Activated CD8-positive, alpha-beta memory T cell treated with anti-CD3 and anti-CD28 coated beads for 36 hours (primary cell): ENCODE measurements at regions not wholly inside any gene's neighbourhood (a gene's known extent, or its start where the extent isn't known, plus 50 kb on each side); places are given as distances from the start of the nearest gene placed in this dataset.

Experiments used
- CTCF ChIA-PET: fragments of 350-600 bp; sonication (Branson Sonifier 250); formaldehyde crosslinking; loops from one replicate; lab custom pipeline; 2021; ENCODE audit warnings: antibody characterized with exemption; lab: Charles Lee
- POLR2A ChIA-PET: fragments of 350-600 bp; sonication (Branson Sonifier 250); formaldehyde crosslinking; loops from one replicate; lab custom pipeline; 2021; ENCODE audit warnings: antibody characterized with exemption; lab: Charles Lee

DNA sequence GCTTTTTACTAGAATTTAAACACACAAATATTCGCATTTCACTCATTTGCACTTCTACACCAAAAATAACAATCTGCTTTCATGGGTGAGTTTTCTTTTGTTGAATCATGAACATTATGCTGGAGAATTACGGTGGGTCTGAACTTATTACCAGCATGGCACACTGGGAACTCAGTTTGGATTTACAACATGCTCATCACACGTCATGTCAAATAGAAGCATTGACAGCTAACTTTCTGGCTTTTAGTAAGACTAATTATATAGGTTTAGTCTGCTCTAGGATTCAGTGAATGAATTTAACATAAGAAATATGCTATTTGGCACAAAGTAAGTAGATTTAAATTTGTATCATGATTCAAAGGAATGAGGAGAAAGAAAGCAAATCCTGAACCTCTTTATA lies 290.4 kb downstream of the TMEM167A start:
- ChIA-PET POLR2A (no interaction called here), CTCF (no interaction called here)

DNA sequence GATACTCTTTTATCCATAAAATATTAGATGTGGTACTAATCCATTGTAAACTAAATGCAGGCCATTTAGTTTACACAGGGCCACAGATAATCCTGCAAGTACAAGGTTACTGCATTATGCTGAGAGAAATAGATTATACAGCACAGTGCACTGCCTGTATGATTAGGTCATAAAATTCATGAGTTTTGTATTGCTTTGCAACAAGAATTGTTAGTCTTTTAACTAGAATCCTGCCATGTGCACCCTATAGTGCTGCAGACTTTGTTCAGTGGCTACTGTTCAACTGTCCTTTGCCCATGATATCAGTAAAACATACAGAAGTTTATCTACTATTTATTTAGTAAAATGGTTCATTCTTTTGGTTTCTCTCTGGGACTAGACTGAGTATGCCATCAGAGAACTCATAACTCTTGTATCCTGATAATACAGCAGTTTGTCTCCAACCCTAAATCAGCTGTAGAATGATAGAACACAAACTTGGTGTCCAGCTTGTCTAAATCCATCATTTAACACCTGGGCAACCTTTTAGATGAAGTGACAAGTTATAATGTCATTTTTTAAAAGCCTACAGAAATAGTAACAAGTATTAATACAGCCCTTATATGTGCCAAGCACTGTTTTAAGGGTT lies 291.2 kb downstream of the TMEM167A start:
- POLR2A ChIA-PET = no interaction called here
- CTCF ChIA-PET = no interaction called here

DNA sequence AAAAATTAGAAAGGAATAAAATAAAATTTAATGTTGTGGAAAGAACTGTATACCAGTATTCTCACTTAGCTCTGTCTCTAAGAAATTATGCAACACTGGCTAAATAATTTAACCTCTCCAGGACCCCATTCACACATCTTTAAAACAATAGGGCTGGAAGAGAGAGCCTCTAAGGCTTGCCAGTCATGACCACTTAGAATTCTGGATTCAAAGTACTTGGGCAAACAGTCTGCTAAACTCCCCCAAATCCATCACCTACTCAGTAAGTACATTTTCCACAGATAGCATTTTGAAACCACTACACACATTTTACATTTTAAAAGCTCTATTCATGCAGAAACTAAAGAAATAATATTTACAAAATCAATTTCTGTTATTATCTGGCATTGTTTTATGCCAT lies 291.7 kb downstream of the TMEM167A start:
- CTCF ChIA-PET = no interaction called here

DNA sequence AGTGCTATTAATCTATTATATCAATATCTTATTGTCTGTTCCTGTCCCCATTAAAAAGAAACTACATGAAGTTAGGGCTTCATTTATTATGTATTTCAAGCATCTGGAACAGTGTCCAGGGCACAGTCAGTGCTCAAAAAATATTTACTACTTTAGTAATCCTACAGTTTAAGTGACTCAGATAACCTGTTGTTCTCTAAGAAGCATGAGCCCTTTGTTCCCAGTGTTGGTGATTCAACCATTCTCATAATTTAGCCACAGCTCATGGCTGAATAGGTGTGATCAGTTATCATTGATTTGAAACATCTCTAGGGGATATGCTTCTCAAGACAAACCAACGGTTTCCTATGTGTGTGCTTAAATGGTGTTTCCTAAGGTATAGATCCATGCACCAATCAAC lies 292.7 kb downstream of the TMEM167A start:
- POLR2A ChIA-PET = no interaction called here

More for the DNA sequence above, 291.7 kb downstream of the TMEM167A start:
- POLR2A ChIA-PET = no interaction called here

DNA sequence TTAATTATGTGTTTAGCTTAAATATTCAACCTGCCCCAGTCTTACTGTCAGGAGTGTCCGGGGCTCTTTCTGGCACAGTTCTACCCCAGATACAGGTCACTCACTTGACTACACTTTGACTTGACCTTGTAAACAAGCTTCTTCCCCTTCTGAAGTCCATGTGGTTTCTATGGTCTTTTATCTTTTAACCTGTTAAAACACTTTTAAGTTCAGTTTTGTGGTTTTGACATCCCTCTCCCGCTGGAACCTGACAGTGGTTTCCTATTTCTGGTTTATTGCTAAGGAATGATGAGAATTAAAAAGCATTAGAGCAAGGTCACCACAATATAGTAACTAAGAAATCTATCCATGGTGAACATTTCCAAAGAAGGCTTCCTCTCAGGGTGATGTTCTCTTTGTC lies 300.1 kb downstream of the TMEM167A start:
- ChIA-PET CTCF (no interaction called here), POLR2A (no interaction called here)

More for the DNA sequence above, 292.7 kb downstream of the TMEM167A start:
- CTCF ChIA-PET = no interaction called here

DNA sequence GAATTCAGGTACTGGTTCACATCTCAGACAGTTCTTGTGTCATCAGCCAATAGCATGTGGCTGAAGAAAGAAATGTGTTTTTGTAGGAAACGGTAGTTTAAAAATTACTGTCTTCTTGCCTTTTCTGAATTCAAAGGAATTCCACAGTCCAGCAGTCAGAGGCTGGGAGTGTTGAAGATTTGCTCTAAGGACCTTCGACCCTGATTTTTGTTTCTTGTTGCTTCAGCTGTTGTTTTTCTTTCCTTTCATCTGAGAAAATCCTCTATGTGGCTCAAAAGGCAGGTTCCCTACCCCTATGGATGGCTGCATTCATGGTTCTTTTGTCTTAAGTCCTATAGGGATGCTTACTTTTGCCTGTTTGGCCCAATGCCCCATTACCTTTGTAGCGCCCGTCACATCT lies 304.9 kb downstream of the TMEM167A start:
- CTCF ChIA-PET = no interaction called here
- POLR2A ChIA-PET = no interaction called here

DNA sequence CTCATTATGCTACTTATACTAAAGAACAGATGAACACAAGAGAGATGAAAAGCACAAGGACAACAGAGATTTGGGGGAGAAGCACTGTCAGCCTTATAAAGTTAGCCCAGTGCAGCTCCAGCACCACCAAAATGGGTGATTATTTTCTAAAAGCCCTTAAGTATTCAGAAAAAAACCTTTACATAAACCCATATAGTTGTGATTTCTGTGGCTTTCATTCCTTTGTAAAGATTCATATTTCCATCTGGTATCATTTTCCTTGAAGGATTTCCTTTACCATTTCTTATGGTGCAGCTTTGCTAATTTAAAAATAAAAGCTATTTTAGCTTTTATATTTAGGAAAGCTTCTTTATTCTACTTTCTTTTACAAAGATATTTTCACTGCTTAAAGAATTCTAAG lies 311.0 kb downstream of the TMEM167A start:
- CTCF ChIA-PET = no interaction called here
- POLR2A ChIA-PET = no interaction called here

DNA sequence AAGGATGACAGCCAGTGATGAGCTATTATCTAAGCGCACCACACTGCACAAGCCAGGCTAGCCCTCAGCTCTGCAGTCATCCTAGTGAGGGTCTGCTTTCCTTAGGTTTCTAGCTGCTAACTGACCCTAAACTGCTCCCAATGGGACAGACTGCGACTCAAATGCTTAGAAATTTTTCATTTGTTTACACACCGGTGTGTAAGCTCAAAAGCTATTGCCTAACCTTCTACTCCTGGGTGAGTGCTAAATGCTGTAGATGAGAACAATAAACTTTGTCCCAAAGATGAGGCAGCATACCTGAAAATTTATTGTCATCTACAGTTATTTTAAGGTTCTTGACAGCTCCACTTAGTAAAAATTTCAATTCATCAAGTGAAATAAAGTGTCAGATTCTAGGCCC lies 311.4 kb downstream of the TMEM167A start:
- POLR2A ChIA-PET = no interaction called here
- CTCF ChIA-PET = no interaction called here

DNA sequence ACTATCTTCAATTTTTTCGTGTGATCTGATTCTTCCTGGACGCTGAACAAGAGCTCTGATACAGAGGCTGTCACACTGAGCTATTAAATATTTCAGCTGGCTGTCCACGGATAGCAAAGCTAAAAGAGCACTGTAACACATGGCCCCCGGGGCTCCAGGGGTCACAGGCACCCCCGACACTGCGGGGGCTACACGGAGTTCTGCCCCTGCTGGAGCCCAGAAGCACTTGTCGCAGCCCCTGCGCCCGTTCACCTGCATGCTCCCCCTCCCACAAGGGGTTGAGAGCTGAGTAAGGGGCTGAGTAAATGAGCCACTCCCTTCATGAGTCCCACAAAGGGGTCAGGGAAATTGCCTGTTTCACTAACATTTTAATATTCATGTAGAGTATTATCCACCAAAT lies 316.3 kb downstream of the TMEM167A start:
- POLR2A ChIA-PET = no interaction called here
- CTCF ChIA-PET = no interaction called here

DNA sequence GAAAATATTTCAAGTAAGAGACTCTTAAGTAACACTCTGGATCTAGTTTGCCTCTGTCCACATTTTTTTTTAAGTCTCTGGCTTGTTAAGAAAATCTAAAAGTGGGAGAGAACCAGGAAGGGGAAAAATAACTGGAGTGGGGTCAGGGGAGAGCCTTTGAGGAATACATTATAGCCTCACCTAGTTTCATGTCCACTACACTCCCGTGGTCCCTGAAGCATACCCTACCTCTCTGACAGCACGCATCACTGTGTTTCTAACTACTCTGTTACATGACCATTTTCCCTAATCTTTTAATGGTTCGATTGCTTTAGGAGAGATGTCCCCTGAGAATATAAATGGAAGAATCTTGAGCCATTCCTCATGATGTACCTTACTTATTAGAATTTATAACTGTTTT lies 318.3 kb downstream of the TMEM167A start:
- CTCF ChIA-PET = no interaction called here

DNA sequence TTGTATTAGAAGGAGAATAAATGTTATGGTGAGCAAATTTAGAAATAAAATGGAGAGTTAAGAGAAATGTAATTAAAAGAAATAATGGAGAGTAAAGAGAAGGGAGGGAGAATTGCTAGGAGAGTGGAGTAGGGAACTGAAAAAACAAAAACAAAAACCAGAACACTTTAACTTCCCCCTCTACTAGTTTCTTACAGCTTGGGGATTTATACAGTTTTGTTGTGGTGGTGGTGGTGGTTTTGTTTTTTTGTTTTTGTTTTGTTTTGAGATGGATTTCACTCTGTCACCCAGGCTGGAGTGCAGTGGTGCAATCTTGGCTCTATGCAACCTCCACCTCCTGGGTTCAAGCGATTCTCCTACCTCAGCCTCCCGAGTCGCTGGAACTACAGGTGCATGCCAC lies 322.4 kb downstream of the TMEM167A start:
- POLR2A ChIA-PET = no interaction called here
- CTCF ChIA-PET = no interaction called here

More for the DNA sequence above, 318.3 kb downstream of the TMEM167A start:
- POLR2A ChIA-PET = no interaction called here

DNA sequence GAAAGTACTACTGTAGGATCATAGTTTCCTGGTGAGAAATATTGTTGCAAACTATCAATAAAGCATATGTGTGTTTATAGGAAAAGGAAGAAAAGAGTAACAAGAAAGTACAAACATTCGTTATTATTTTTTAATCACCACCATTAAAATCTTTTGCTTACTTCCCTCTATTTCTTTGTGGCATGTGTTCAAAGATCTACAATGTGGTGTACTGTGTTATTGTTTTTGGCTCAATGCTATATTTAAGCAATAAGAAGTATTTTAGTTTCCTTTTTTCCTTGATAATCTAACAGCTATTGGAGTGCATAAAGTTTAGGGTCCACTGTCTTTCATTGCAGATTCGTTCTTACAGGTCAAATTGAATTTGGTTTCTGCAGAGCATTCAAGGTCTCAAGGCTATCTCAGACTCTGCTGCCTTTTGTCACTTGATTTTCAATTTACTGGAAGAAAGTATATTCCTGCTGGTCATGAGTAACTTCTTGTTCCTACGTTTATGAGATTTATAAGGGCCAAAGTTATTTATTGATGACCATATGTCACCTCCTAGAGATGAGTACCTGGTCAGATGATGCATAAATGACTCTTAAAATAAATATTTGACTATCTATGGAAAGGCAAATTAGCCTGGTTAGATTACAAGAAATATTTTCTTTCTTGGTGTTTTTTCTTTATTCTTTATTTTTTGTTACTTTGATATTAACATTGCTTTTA lies 323.0 kb downstream of the TMEM167A start:
- ChIA-PET POLR2A (no interaction called here), CTCF (no interaction called here)

DNA sequence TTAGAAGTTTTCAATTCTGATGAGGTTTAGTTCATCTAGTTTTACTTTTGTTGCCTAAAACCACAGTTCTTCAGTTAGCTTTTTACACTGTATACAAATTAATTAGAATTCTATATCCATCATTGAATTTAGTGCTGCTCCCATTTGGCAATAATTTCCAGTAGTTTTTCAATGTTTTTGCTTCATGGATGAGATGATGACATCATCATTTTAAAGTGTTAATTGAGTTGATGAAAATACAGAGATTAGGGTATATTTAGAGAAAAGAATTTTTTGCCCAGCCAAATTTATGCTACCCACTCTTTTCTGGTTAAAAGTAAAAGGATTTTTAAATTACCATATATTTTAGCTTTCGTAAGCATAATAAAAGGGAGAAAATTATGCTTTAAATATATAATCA lies 323.8 kb downstream of the TMEM167A start:
- ChIA-PET POLR2A (no interaction called here), CTCF (no interaction called here)

DNA sequence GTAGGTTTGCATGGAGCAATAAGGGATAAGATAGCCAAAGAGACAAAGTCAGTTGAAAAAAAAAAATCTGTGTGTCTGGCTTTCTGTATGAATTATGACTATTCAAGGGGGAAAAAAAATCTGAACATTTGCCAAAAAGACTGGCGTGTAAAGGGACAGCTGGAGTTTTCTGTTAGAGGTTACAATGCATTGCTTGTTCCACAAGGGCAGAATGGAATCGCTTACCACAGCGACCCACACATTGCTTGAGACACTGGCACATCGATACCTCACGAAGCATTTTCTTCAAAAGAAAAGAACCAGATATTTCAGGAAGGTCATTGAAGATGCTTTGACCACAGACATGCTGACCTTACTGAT lies 327.8 kb downstream of the TMEM167A start:
- ChIA-PET CTCF (no interaction called here), POLR2A (no interaction called here)

DNA sequence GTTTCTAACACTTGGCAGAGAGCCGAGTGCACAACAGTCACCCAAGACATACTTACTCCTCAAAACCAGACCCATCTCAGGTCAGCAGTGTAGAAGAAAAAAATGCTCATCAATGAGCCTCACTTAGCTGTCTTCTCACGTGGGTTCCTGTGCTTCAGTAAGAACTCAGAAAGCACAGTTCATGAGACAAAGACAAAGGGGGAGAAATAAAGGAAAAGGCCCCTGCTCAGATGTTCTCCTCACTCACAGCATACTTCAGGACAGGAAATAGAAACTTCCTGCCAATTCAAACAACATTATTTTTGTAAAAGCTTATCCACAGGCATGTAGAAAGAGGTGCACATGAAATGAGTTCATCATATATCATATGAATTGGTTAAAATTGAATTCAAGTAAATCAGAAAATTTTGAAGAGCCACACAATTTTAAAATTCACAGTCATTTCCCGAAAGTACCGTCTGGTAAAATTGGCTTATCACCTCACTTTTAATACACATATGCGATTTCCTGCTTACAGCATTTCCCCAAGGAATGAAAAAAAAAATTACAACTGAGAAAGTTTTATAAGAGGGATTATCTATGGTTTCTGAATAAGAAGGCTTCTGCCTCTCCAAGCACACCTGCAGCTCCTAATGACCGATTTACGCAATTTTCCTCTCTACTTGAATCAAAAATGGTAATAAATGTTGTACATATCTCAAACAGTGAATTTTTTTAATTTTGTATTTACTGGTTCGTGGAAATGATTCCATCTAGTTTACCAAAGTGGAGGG lies 328.3 kb downstream of the TMEM167A start:
- ChIA-PET CTCF (no interaction called here), POLR2A (no interaction called here)

DNA sequence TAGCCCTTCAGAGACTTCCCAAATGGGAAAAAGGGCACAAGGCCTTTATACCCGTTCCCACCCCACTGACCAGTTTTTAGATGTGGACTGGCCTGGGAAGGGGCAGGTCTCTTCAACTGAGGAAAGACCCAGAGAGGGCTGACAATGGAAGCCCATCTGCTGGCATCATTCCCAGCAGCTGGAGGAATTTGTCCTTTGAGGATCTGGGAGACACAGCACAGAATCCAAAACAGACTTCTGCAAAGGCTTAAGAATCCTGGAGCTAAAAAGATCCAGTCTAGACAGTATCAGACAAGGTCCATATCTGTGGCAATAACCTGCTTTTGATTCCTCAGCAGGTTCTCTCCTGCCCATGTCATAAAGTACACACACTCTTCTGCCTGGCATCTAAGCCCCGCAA lies 329.2 kb downstream of the TMEM167A start:
- ChIA-PET CTCF (interaction anchor here (0.6 kb wide), 1 partner anchor 43 kb away, joined by 3 read pairs; no protein-coding TSS in a partner anchor), POLR2A (no interaction called here)

DNA sequence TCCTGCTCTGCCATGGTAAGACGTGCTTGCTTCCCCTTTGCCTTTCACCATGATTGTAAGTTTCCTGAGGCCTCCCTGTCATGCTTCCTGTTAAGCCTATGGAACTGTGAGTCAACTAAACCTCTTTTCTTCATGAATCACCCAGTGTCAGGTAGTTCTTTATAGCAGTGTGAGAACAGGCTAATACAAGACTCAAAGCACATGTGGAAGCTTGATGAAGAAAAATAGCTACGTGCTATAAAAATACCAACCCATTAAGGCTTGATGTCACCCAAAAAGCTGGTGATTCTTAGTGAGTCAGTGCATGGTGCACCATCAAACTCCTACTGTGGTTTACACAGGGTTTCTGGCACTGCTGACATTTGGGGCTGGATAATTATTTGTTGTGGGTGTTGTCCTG lies 332.2 kb downstream of the TMEM167A start:
- ChIA-PET POLR2A (no interaction called here), CTCF (no interaction called here)

DNA sequence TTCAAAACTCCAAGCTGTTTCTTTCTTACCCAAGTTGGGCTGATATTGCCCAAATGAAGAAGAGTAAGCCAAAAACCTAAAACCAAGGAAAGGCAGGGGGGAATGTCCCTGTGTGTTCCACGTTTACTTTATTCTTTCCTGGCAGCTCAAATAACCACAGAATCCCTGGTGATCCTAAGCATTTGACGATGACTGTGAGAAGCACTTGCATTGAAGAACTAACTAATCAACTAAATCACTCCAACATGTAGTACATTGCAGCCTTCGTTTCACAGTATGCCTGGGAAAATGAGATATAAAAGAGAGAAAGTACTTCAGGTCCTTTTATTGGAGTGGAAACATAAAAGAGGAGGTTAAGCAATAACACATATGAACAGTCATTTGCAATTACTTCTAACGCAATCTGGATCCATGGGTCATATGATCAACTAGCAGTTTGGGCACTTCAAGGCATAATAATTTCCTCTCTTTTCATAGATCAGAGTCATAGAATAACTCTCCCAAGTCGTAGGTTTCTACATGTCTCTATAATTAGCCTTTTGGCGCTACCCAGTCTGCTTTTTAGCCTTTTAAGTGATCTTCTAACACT lies 338.4 kb downstream of the TMEM167A start:
- POLR2A ChIA-PET = no interaction called here
- CTCF ChIA-PET = no interaction called here

DNA sequence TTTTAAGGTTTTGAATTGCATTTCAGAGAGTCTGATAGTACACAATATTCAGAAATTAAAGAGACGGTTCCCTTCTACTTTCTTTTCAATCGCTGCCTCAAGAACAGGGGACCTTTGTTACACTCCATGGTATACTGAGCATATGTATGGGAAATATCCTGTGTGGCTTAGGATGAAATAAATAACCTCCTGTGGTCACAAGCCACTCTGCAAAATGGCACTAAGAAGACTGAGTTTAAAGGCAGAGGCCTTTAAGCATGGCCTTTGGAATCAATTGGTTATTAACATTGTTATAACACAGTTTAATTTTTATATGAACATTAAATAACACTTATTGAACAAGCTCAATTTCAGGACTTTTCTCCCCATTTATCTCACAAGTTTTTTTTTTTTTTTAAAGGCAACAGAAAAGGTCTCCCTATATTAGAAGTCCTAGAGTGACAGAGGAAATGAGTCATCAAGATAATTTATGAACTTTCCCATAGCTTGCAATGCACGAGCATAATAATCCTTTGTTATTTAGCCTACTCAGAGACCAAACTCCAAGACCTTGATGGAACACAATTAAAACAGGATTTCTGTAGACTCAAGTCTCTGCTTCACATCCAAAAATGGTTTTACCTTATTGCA lies 341.9 kb downstream of the TMEM167A start:
- CTCF ChIA-PET = no interaction called here
- POLR2A ChIA-PET = no interaction called here

DNA sequence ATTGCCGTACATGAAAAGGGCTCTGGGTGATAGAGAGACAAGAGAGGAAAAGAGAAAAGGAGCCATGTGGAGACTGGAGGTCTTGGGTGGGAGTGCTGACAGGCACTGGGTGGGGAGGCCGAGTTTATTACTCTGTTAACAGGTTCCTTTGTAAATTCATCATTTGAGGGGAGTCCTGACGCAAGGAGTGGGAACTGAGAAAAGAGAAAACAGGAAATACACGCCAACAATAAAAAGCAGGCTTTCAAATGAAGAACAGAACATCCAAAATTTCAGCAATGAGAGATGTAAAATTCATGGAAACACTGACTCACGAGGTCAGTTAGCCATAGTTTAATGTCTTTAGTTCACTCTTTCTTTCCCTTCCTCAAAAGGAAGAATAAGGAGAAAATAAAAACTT lies 342.8 kb downstream of the TMEM167A start:
- ChIA-PET POLR2A (no interaction called here), CTCF (no interaction called here)
